ENCODE measurements at regions not wholly inside any gene's neighbourhood (a gene's known extent, or its start where the extent isn't known, plus 50 kb on each side); places are given as distances from the start of the nearest gene placed in this dataset.

- ChIA-PET RAD21 (ENCODE audit: low non-redundant PET in 1 of 2, low total read pairs in 2 of 2, uncharacterized antibody in 2 of 2, unreplicated experiment in 2 of 2) (no interaction called here), POLR2A (no interaction called here), CTCF (no interaction called here)
- Histone ChIP-seq H3K9me2 (ENCODE audit: insufficient read depth) (no peaks in the 10 kb centered on the region), H4K20me1 (ENCODE audit: insufficient read depth) (no peaks in the 10 kb centered on the region), H3K9me3 (ENCODE audit: control insufficient read depth in 1 of 2, insufficient read depth in 1 of 2, low read depth in 1 of 2, low read length in 2 of 2) (no peaks in the 10 kb centered on the region), H3K27me3 (ENCODE audit: insufficient read depth, low read length) (no peaks in the 10 kb centered on the region), H3K36me3 (ENCODE audit: control insufficient read depth in 1 of 2, insufficient read depth in 2 of 2, low read length in 2 of 2) (no peaks in the 10 kb centered on the region), H3K4me3 (replicated peaks in 1 of 2; ENCODE audit: low read depth in 1 of 2, low read length in 2 of 2) (no peak overlapping the region), H3K9ac (ENCODE audit: low read length) (no peak overlapping the region), H3K27ac (ENCODE audit: low read depth, low read length) (no peak overlapping the region), H2AFZ (ENCODE audit: low read depth, low read length, poor library complexity, severe bottlenecking) (no peak overlapping the region), H3K4me1 (ENCODE audit: control insufficient read depth in 1 of 2, insufficient read depth in 2 of 2, low read length in 2 of 2) (no peaks in the 10 kb centered on the region), H3K79me2 (ENCODE audit: insufficient read depth, low read length) (no peaks in the 10 kb centered on the region), H3K4me2 (ENCODE audit: low read length) (no peak overlapping the region)
- no peak for DNase-seq (ENCODE audit: low read depth, low spot score)
- ATAC-seq = no peak
- intact Hi-C loops (cut with micrococcal nuclease) = no loop called here
- no TSS peak for BruUV-seq (replicated peaks)
- no peak for TF ChIP-seq ELF1 (IDR thresholded peaks at IDR 0.05; ENCODE audit: borderline replicate concordance, low read depth)
- no peak for TF ChIP-seq CBX3 (IDR thresholded peaks at IDR 0.05; ENCODE audit: low read depth)
- no peak for TF ChIP-seq MAX (IDR thresholded peaks at IDR 0.05)
- TF ChIP-seq POLR2AphosphoS5 (IDR thresholded peaks at IDR 0.05; ENCODE audit: low read depth, low read length) = no peak
- TF ChIP-seq YY1 (IDR thresholded peaks at IDR 0.05; ENCODE audit: extremely low read depth, insufficient replicate concordance, low read depth, low read length) = no peak
- TF ChIP-seq EZH2phosphoT487 (IDR thresholded peaks at IDR 0.05; ENCODE audit: borderline replicate concordance) = no peak
- TF ChIP-seq ATF3 (IDR thresholded peaks at IDR 0.05) = no peak
- TF ChIP-seq TCF7L2 (IDR thresholded peaks at IDR 0.05; ENCODE audit: borderline replicate concordance, extremely low read depth, insufficient read depth, insufficient read length) = no peak
- no peak for TF ChIP-seq EGR1 (IDR thresholded peaks at IDR 0.05; ENCODE audit: low read depth)
- TF ChIP-seq REST (IDR thresholded peaks at IDR 0.05; ENCODE audit: low read depth) = no peak
- TF ChIP-seq CEBPB (IDR thresholded peaks at IDR 0.05; ENCODE audit: low read depth) = no peak
- TF ChIP-seq FOSL1 (IDR thresholded peaks at IDR 0.05; ENCODE audit: low read depth) = no peak
- TF ChIP-seq POLR2A (IDR thresholded peaks at IDR 0.05; ENCODE audit: borderline replicate concordance, extremely low read depth, insufficient read depth, insufficient read length) = no peak
- TF ChIP-seq ZBTB33 (IDR thresholded peaks at IDR 0.05; ENCODE audit: extremely low read depth, insufficient replicate concordance, low read length) = no peak
- TF ChIP-seq CTCF (IDR thresholded peaks at IDR 0.05 in 2 of 3, conservative IDR thresholded peaks at IDR 0.05 in 1 of 3; ENCODE audit: borderline replicate concordance in 1 of 3, insufficient read depth in 1 of 3, low read depth in 2 of 3, low read length in 2 of 3) = no peak
- TF ChIP-seq ZFX (IDR thresholded peaks at IDR 0.05) = no peak
- no peak for TF ChIP-seq RAD21 (IDR thresholded peaks at IDR 0.05; ENCODE audit: low read depth)
- TF ChIP-seq JUND (IDR thresholded peaks at IDR 0.05) = no peak
These were observed 93.1 kb upstream of the SOX4 start for GRCh38 chr6:21500314-21501020.

All from HCT116 (cell line).